Tibial nerve (tissue), 4 donors: ENCODE measurements at regions not wholly inside any gene's neighbourhood (a gene's known extent, or its start where the extent isn't known, plus 50 kb on each side); places are given as distances from the start of the nearest gene placed in this dataset.

Experiments
- EP300 ChIP-seq, 2 donors: sonication (generic); formaldehyde crosslinking; IDR thresholded peaks; one replicate each; pipeline ENCODE4 v1.6.1; 2017; ENCODE audit warnings: antibody characterized with exemption in 2 of 2, mild to moderate bottlenecking in 1 of 2
- POLR2A ChIP-seq, 2 donors: fragments of 450-650 bp; IDR thresholded peaks; one replicate each; pipeline ENCODE4 v1.6.1; 2017; ENCODE audit warnings: antibody characterized with exemption in 2 of 2, mild to moderate bottlenecking in 2 of 2, moderate library complexity in 2 of 2
- TF ChIP-seq, protein P1 (sequence below), 5 experiments: fragments of 200-600 bp in 3 of 5; fragments of 450-650 bp in 2 of 5; sonication (generic) in 3 of 5; IDR thresholded peaks; one replicate each; pipeline ENCODE4 v1.5.1; 2016 to 2019; ENCODE audit warnings: antibody characterized with exemption in 5 of 5, mild to moderate bottlenecking in 3 of 5, moderate library complexity in 2 of 5

DNA sequence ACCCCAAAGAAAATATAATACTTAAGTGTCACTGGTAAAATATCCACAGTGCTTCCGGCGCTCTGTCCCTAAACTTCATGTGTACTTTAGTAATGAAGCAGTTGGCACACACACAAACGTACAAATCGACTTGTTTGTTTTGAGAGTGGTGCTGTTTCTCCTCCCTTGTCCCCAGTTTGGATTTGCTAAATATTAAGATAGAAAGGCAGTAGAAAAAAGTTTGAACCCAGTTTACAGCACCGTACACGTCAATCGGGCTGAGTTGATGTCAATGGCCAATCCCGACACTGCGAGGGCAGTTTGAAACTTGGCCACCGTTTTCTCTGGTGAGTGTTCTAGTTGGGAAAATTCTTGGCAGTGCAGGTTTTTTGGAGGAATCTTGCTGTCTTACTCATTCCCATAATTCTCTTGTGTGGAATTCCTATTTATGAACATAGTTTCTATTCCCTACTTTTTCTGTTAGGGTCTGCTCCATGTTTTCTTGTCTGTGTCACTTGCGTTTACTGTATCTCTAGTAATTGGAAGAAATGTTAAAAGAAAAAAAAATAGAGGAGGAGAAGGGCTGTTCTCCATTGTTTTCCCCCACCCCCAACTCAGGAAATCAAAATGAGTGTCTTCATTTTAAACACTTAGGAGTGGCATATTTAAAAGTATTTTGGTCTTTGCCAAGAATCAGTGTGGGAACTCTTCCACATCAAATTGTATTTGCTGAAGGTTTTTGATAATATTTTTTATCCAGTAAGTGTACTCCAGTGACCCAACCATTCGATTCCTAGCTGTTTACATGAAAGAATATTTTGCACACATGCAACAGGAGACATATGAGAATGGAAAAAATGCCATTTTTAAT lies 72.3 kb downstream of the OR2B2 start:
- TF ChIP-seq, protein P1, sequence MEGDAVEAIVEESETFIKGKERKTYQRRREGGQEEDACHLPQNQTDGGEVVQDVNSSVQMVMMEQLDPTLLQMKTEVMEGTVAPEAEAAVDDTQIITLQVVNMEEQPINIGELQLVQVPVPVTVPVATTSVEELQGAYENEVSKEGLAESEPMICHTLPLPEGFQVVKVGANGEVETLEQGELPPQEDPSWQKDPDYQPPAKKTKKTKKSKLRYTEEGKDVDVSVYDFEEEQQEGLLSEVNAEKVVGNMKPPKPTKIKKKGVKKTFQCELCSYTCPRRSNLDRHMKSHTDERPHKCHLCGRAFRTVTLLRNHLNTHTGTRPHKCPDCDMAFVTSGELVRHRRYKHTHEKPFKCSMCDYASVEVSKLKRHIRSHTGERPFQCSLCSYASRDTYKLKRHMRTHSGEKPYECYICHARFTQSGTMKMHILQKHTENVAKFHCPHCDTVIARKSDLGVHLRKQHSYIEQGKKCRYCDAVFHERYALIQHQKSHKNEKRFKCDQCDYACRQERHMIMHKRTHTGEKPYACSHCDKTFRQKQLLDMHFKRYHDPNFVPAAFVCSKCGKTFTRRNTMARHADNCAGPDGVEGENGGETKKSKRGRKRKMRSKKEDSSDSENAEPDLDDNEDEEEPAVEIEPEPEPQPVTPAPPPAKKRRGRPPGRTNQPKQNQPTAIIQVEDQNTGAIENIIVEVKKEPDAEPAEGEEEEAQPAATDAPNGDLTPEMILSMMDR (IDR thresholded peaks at IDR 0.05), result no peak
- no peak for TF ChIP-seq POLR2A (IDR thresholded peaks at IDR 0.05)
- TF ChIP-seq EP300 (IDR thresholded peaks at IDR 0.05), result no peak
